C4-2B (cell line): ENCODE measurements at regions not wholly inside any gene's neighbourhood (a gene's known extent, or its start where the extent isn't known, plus 50 kb on each side); places are given as distances from the start of the nearest gene placed in this dataset.

Experiments used
- H3K27ac ChIP-seq: fragments of 450-650 bp; 2 replicates; pipeline ENCODE4 v1.5.1; 2017
- CTCF ChIP-seq: fragments of 450-650 bp; conservative IDR thresholded peaks from 2 replicates; pipeline ENCODE4 v1.5.1; 2017; ENCODE audit warnings: mild to moderate bottlenecking
- ZFX ChIP-seq: fragments of 450-650 bp; IDR thresholded peaks from 2 replicates; pipeline ENCODE4 v1.6.1; 2017

DNA sequence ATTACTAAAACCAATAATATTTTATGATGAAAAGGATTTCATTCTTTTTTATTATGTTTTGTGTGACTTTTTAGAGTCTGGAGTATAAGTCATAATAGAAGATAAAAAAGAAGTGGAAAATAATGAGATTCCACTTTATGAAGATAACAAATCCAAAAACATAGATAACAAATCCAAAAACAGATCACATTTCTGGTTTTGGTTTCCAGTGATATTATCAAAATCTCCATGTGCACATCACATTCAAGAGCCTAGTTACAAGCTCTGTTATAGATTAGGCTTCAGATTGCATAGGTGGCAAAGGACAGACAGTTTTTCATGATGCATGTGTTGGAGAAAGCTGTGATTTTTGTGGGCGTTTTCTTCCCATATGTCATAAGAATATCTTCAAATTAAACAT lies 648.2 kb downstream of the STK39 start:
- H3K27ac ChIP-seq, result no peak overlapping the region
- TF ChIP-seq ZFX (no peak), CTCF (no peak)

DNA sequence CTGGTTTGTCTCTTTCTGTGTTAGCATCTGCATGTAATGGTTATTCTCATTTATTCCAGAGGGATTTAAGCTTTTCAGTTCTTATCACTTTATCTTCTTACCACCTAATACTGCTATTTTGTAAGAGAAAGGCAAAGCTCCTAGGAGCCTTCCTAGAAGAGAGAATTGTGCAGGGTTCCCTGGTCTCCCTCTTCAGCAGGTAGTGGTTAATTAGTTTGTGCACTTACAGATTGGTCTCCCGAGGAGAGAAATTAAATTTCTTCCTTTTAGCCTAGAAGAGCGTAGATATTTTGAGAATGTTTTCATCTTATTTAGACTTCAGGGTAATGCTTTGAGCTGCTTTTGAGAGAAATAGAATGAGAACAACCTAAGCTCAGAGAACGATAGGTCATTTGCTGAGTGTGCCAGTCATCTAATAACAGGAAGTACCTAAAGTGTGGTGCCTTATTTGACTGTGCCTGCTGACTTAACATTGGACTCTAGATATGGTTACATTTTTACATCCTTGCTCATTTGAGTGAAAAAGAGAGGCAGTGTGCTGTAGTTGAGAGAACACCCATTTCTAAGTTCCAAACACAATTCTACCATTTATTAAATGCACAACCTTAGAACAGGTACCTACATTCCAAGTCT lies 651.4 kb downstream of the STK39 start:
- H3K27ac ChIP-seq, result no peak overlapping the region

DNA sequence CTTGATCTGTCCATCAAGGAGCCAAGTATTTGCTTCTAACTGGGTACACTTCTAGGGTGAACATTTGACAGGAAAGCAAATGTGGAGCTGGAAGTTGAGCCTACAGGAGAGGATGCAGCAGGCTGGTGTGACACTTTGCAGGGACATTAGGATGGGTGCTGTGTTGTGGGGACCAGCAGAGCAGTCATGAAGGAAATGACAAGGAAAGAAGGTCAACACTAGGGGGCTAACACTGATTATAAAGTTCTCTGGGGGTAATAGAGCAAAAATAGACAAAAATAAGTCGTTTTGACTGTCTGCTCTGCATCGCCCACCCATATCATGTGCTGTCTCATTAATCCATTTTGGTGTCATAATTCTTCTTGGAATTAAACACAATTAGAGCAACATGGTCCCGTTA lies 652.4 kb downstream of the STK39 start:
- no peak overlapping the region for H3K27ac ChIP-seq
- TF ChIP-seq ZFX (no peak), CTCF (no peak)

More for the DNA sequence above, 651.4 kb downstream of the STK39 start:
- TF ChIP-seq CTCF (no peak), ZFX (no peak)

DNA sequence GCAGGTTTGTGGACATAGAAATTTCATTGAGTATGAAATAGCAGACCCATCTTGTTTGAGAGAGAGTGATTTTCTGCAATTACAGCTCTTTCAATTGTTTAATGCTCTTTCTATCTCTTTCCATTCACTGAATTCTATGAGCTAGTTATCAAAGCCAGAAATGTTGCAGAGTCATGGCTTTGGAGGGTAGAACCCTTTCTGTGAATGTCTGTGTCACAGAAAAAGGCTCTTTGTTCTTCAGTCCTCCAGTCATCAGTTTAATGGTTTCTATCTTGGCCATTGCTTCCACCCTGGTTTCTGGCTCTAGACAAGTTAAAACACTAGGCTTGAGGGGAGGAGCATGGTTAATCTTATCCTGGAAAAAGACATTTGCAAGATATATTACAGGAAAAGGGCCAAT lies 655.0 kb downstream of the STK39 start:
- TF ChIP-seq CTCF, result no peak
- TF ChIP-seq ZFX, result no peak
- H3K27ac ChIP-seq, result no peak overlapping the region

DNA sequence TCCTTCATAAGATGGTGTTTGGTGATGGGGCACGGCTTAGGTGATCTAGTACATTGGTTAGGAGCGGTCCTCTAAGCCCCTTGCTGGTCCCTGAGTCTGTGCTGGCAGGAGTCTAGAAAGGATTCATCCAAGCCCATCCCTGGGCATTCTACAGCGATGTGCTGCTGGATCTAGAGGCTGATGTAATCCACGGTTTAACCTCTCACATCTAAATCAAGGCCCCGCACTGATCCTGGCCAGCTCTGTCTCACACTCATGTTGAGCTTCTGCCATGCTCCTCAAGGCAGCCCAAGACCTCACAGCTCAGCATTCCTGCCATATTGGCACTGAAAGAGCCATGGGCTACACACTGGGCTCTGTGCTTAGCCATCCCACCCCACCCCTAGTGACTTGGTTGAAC lies 664.8 kb downstream of the STK39 start:
- no peak overlapping the region for H3K27ac ChIP-seq
- TF ChIP-seq CTCF (no peak), ZFX (no peak)

DNA sequence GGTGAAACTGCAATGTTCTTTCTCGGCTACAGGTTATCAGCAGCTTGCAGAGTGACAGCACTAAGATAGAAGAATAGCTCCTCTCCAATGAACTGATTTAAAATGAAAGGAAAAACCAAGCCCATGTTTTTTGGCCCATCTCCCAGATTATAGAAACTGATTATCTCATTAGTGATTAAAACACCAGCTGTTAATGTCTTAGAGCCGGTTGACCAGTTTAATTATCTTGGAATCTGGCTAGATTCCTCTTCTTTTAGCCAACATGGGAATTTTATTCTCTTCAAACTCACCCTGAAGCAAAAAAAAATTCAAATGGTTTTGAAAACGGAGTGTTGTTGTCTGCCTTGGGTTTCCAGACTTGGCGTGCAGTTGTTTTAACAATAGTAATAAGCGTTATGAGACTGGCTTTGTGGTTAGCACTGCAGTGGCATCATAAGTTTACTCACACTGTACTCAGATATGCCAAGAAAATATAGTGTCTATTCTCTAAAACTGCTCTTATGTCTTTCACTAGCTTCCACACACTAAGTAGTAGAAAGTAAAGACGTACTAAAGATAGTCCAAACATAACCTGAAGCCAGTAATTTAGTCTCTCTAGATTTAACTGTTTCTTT lies 665.3 kb downstream of the STK39 start:
- no peak for TF ChIP-seq CTCF
- TF ChIP-seq ZFX, result no peak
- no peak overlapping the region for H3K27ac ChIP-seq

- TF ChIP-seq CTCF (no peak), ZFX (no peak)
- no peak overlapping the region for H3K27ac ChIP-seq
Observed at GRCh38 chr2:167579826-167580225, 667.6 kb downstream of the STK39 start.
